T-helper 2 cell (primary cell): ENCODE measurements at regions not wholly inside any gene's neighbourhood (a gene's known extent, or its start where the extent isn't known, plus 50 kb on each side); places are given as distances from the start of the nearest gene placed in this dataset.

Source experiments
- DNase-seq, 5 experiments: peaks; one replicate each; pipeline versions ENCODE4 v3.0.0 to v3.0.0-alpha.2; 2012 to 2022

DNA sequence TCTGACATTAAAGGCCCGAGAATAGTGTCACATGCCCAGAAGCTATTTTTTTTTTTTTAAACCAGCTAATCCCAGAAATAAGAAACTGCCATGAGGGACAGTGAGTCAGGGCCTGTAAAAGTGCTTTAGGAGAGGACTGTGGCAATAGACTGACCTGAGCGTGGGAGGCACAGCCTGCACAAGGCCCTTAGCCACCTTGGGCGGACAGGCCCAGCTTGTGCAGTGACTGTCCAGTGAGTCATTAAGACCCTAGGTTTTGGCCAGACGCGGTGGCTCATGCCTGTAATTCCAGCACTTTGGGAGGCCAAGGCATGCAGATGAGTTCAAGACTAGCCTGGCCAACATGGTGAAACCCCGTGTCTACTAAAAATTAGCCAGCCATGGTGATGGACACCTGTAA is 343.0 kb upstream of the ZFHX3 start:
- DNase-seq = no peak

DNA sequence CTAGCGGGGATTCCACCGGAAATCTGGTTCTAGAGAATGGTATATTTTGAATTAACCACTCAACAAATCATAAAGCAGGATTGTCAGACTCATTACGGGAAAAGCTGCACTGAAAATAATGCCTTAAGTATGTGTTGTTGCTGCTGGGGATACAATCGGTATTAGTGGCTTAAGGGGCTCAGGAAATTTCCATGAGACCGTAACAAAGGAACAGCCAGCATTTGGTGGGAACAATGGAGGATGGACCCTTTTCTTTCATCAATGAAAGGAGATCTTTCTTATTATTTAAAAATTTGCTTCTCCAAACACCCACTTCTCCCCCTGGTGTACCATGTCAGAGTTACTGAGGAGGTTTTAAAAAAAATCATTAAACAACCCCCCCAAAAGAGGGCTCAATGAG is 342.6 kb upstream of the ZFHX3 start:
- no peak for DNase-seq

- no peak for DNase-seq
Observed at GRCh38 chr16:73389085-73389484, 341.2 kb upstream of the ZFHX3 start.

GRCh38 chr16:73387979-73388378 is 340.1 kb upstream of the ZFHX3 start:
- DNase-seq = no peak

DNA sequence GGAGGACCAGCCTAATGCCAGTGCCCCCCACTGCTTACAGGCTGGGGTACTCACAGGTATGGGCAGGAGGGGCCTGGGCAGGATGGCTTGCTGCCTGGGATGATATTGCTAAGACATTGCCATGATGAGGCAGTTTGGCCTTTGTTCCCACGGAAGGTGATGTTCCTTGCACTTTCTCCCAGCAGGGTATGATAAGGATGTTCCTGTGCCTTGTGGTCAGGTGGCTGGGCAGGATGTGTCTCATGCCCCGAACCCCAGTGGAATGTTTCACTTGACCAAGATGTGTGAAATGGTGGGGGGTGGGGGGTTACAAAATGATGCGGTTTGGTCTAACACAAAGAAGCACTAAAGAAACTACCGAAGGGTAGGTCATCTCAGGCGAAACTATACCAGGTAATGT is 337.8 kb upstream of the ZFHX3 start:
- DNase-seq = no peak

- no peak for DNase-seq
Observed at GRCh38 chr16:73384506-73385089, 336.7 kb upstream of the ZFHX3 start.

GRCh38 chr16:73383988-73384365 is 336.0 kb upstream of the ZFHX3 start:
- no peak for DNase-seq

DNA sequence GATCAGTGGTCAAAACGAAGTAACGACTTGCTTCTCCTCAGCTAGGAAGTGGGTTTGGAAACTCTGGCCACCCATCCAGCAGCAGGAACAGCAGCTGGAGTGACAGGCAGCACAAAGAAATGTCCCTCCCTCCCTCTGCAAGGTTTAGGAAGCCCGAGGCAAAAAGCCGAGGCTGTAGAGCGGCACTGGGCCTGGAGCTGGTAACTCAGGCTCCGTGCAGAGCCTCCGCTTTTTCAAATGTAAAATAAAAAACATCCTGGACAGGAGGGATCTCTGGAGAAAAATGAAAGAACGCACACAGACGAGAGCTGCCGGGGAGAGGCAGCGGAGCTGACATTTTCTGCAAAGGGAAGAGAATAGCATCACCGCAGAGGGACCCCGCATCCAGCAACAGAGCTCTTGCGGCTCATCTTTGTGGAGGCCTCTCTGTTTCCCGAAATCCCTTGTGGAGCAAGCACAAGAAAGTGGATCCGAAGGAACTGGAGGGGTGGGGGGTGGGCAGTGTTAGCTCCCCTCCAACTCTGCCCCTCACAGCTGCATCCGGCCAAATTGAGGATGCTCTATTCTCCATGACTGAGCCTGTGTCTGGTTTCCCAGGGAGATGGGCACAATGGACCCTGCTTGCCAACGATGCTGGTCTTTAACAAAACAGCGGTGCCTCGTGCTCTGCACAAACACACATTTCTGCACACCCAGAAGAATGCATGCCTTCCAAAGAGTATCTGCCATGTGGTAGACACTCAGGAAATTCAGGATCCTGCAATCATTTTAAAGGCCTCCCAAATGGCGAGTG is 335.5 kb upstream of the ZFHX3 start:
- no peak for DNase-seq

- DNase-seq = no peak
Observed at GRCh38 chr16:73378471-73378870, 330.5 kb upstream of the ZFHX3 start.

- no peak for DNase-seq
Observed at GRCh38 chr16:73371584-73372319, 323.8 kb upstream of the ZFHX3 start.

- DNase-seq = no peak
Observed at GRCh38 chr16:73369851-73370250, 321.9 kb upstream of the ZFHX3 start.

GRCh38 chr16:73368715-73369114 is 320.8 kb upstream of the ZFHX3 start:
- DNase-seq = no peak

- no peak for DNase-seq
Observed at GRCh38 chr16:73365016-73365551, 317.2 kb upstream of the ZFHX3 start.

- no peak for DNase-seq
Observed at GRCh38 chr16:73364413-73364812, 316.5 kb upstream of the ZFHX3 start.

DNA sequence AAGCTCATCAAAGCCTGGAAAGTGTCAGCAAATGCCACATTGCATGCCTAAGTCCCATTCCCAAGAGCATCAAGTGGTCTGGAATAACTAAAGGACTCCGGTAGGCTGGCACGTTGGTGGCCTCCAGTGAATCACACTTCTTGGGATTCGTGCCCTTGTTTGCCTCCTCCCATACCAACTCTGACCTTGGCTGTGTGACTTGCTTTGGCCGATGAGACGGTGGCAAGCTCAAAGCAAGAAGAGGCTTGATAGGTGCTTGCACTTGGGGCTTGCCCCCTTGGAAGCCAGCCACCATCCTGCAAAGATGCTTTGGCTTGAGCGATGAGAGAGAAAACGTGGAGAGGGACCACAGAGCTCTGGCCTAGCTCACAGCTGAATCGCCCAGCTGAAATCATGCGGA is 313.1 kb upstream of the ZFHX3 start:
- no peak for DNase-seq

DNA sequence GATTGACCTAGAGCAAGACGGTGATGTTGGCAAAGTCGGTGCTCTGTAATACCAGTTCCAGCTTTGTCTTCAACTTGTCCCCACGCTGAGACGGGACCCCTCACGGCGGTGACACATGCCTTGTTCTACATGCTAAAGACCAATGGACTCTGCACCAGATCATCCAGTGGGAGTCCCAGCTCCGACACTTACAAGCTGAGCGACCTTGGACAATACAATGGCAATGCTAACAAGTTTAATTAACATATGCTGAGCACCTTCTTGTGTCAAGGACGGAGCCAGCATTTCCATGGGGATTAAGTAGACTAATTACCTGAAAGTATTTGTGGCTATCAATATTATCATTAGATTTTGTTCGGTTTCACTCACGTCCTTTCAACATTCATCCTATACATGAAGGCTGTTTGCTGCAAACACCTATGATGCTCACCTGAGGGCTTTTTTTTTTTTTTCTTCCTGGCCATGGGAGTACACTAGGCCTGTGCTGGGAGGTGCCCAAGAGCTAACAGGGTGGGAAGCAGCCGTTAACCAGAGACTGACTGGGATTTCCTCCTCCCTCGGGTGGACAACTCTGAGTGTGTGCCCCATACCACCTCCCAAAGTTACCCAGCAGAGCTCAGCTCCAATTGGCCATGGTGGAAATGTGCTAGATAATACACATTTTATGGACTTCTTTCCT is 308.6 kb upstream of the ZFHX3 start:
- DNase-seq = no peak

DNA sequence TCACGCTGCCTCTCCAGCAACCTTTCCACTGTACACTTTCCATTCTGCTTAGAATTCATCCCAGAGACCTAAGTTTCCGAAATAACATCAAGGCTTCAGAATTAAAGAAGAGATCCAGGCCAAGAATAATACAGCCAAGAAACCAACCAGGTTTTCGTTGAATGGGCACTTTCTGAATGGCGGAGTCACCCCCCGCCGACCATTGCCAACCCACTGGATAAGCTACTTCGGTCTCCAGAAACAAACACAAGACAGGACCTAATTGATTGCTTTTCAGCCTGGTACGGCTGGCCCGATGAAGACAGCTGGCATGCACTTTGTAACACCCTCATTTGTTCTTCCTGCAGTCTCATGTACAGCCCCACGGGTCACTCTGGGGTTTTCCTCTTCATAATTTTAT is 308.1 kb upstream of the ZFHX3 start:
- DNase-seq = no peak

GRCh38 chr16:73354434-73354833 is 306.5 kb upstream of the ZFHX3 start:
- no peak for DNase-seq

- no peak for DNase-seq
Observed at GRCh38 chr16:73350707-73351452, 303.0 kb upstream of the ZFHX3 start.

DNA sequence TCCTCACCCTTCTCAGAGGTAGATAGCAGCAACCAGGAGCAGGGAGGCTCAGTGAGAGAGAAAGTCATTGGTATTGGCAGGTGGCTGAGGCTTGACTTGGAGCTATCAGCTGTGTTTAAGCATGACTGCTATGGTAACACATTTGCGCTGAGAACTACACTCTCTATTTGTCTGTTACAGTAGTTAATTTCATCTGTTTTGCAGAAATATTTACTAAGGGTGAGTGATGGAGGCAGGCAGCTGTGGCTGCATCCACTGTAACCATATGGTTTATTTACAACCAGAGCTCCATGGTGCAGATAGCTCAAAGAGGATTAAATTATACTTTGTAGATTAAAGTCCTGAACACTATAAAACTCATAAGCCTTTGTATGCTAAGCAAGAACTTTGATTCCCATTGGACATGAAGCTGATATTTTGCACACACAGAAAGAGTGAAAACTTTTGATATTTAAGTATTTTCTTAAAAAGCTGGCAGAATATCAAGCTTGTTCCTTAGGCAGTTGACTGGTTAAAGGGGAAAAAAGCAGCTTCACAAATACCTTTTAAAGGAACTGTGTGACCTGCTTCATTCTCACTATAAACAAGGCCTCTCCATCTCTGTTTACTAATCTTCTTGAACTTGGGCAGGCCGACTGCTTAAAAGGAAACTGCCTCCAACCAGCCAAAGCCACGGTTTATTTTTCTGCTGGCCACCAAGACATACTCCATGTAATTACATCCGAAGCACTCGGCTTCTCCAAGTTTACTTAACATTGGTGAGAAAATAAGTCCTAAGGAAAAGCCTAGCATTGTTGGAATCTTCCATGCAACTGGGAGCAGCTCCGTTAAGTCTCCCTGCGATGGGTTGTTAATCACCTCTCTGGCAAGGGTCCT is 299.8 kb upstream of the ZFHX3 start:
- no peak for DNase-seq

DNA sequence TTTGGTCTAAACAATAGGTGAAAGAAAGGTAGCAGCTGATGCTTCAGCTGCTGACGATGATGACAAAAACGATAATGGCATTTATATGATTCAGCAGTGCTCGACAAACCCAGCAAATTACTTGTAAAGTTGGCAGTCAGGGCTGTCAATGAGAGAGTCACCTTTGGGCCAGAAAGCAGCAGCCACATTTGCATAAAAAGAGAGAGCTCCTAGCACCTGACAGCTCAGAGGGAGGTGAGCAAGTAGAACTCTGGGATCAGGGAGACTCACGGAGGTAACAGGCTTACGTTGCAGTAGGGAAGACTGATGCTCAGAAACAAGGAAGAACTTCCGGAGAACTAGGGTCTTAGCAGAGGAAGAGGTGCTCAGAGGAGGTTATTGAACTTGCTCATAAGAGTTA is 291.9 kb upstream of the ZFHX3 start:
- no peak for DNase-seq
